Erythroblast (primary cell): ENCODE measurements at regions not wholly inside any gene's neighbourhood (a gene's known extent, or its start where the extent isn't known, plus 50 kb on each side); places are given as distances from the start of the nearest gene placed in this dataset.

Source experiments
- GATA1 ChIP-seq: IDR thresholded peaks from 2 replicates; pipeline ENCODE4 v1.6.1; 2011; ENCODE audit warnings: low read depth, mild to moderate bottlenecking, control low read depth, low read length, moderate library complexity
- POLR2A ChIP-seq: IDR thresholded peaks from 2 replicates; pipeline ENCODE4 v1.6.1; 2011; ENCODE audit warnings: mild to moderate bottlenecking, low read length

- TF ChIP-seq POLR2A (no peak), GATA1 (no peak)
Measured at GRCh38 chr7:112624416-112624815, 143.6 kb downstream of the LSMEM1 start.
